Liver (tissue), 8 donors: ENCODE measurements at regions not wholly inside any gene's neighbourhood (a gene's known extent, or its start where the extent isn't known, plus 50 kb on each side); places are given as distances from the start of the nearest gene placed in this dataset.

Experiments used
- DNase-seq: peaks from one replicate; pipeline ENCODE4 v3.0.0-alpha.2; 2017; ENCODE audit warnings: low spot score
- H3K27ac ChIP-seq, 2 donors: one replicate each; pipeline ENCODE4 v1.7.0; 2013; ENCODE audit warnings: inconsistent platforms in 2 of 2, low read length in 2 of 2, control low read depth in 1 of 2, low read depth in 1 of 2, mild to moderate bottlenecking in 1 of 2
- H3K27me3 ChIP-seq, 4 donors: one replicate each; pipeline versions ENCODE4 v1.6.1 to v1.7.0; 2013; ENCODE audit warnings: low read length in 3 of 4, inconsistent platforms in 1 of 4, mild to moderate bottlenecking in 1 of 4, moderate library complexity in 1 of 4; ENCODE audit not compliant: control insufficient read depth in 4 of 4, insufficient read depth in 4 of 4
- H3K36me3 ChIP-seq, 4 donors: one replicate each; pipeline versions ENCODE4 v1.6.1 to v1.7.0; 2013; ENCODE audit warnings: low read length in 3 of 4, mild to moderate bottlenecking in 3 of 4, low read depth in 1 of 4, moderate library complexity in 1 of 4; ENCODE audit not compliant: control insufficient read depth in 4 of 4, insufficient read depth in 3 of 4
- H3K4me1 ChIP-seq, 4 donors: one replicate each; pipeline versions ENCODE4 v1.6.1 to v1.7.0; 2013; ENCODE audit warnings: low read length in 3 of 4, mild to moderate bottlenecking in 3 of 4, moderate library complexity in 1 of 4; ENCODE audit not compliant: control insufficient read depth in 4 of 4, insufficient read depth in 4 of 4
- H3K4me3 ChIP-seq, 3 donors: one replicate each; pipeline versions ENCODE4 v1.6.1 to v1.7.0; 2013; ENCODE audit warnings: low read length in 3 of 3, control low read depth in 1 of 3, low read depth in 1 of 3, mild to moderate bottlenecking in 1 of 3
- H3K9ac ChIP-seq, 2 donors: one replicate each; pipeline ENCODE4 v1.7.0; 2013; ENCODE audit warnings: low read length in 2 of 2, mild to moderate bottlenecking in 2 of 2, moderate library complexity in 2 of 2, control low read depth in 1 of 2, low read depth in 1 of 2
- H3K9me3 ChIP-seq, 4 donors: one replicate each; pipeline versions ENCODE4 v1.6.1 to v1.7.0; 2013; ENCODE audit warnings: low read length in 3 of 4; ENCODE audit not compliant: control insufficient read depth in 4 of 4
- EGR1 ChIP-seq, 2 donors: IDR thresholded peaks; 2 replicates each; pipeline ENCODE4 v1.6.1; 2016 to 2018; ENCODE audit warnings: antibody characterized with exemption in 2 of 2, low read depth in 2 of 2
- FOXA1 ChIP-seq: IDR thresholded peaks from 2 replicates; pipeline ENCODE4 v1.6.1; 2016; ENCODE audit warnings: antibody characterized with exemption
- FOXA2 ChIP-seq: IDR thresholded peaks from 2 replicates; pipeline ENCODE4 v1.6.1; 2016; ENCODE audit warnings: antibody characterized with exemption
- GABPA ChIP-seq, 2 donors: IDR thresholded peaks in 1 of 2; conservative IDR thresholded peaks in 1 of 2; 2 replicates each; pipeline ENCODE4 v1.6.1; 2016; ENCODE audit warnings: antibody characterized with exemption in 2 of 2, mild to moderate bottlenecking in 1 of 2, moderate library complexity in 1 of 2
- HNF4A ChIP-seq, 2 donors: conservative IDR thresholded peaks; 2 replicates each; pipeline ENCODE4 v1.6.1; 2016; ENCODE audit warnings: antibody characterized with exemption in 2 of 2, mild to moderate bottlenecking in 2 of 2
- JUND ChIP-seq, 2 donors: IDR thresholded peaks; 2 replicates each; pipeline ENCODE4 v1.6.1; 2016; ENCODE audit warnings: antibody characterized with exemption in 2 of 2
- NR2F2 ChIP-seq: IDR thresholded peaks from 2 replicates; pipeline ENCODE4 v1.6.1; 2016; ENCODE audit warnings: antibody characterized with exemption
- RAD21 ChIP-seq, 2 donors: IDR thresholded peaks; 2 replicates each; pipeline ENCODE4 v1.6.1; 2016; ENCODE audit warnings: antibody characterized with exemption in 2 of 2, mild to moderate bottlenecking in 2 of 2
- RXRA ChIP-seq, 2 donors: IDR thresholded peaks; 2 replicates each; pipeline ENCODE4 v1.6.1; 2017 to 2018; ENCODE audit warnings: antibody characterized with exemption in 2 of 2, mild to moderate bottlenecking in 1 of 2
- SP1 ChIP-seq: IDR thresholded peaks from 2 replicates; pipeline ENCODE4 v1.6.1; 2018; ENCODE audit warnings: antibody characterized with exemption, mild to moderate bottlenecking
- TAF1 ChIP-seq: conservative IDR thresholded peaks from 2 replicates; pipeline ENCODE4 v1.6.1; 2016; ENCODE audit warnings: antibody characterized with exemption, mild to moderate bottlenecking
- WGBS: extraction: QIAGEN DNeasy Blood & Tissue Kit; methylation state at CpG from one replicate; pipeline ENCODE4 v1.1.7; 2013; 5-methylcytosine and 5-hydroxymethylcytosine counted together
- TF ChIP-seq, protein P1 (sequence below): fragments of 150-350 bp; IDR thresholded peaks from 2 replicates; pipeline ENCODE4 v1.5.1; 2017; ENCODE audit warnings: improper control_type of control experiment, low read depth, low read length; ENCODE audit not compliant: missing input control
- TF ChIP-seq, protein P2 (sequence below): IDR thresholded peaks from 2 replicates; pipeline ENCODE4 v1.6.1; 2016; ENCODE audit warnings: antibody characterized with exemption
- TF ChIP-seq, protein P3 (sequence below): IDR thresholded peaks from 2 replicates; pipeline ENCODE4 v1.6.1; 2016; ENCODE audit warnings: antibody characterized with exemption
- TF ChIP-seq, protein P4 (sequence below): IDR thresholded peaks from 2 replicates; pipeline ENCODE4 v1.6.1; 2016; ENCODE audit warnings: antibody characterized with exemption, mild to moderate bottlenecking
- donor health status: healthy.
- donor health status: healthy.
- donor health status: healthy.
- donor health status: healthy.
- donor health status: healthy.

DNA sequence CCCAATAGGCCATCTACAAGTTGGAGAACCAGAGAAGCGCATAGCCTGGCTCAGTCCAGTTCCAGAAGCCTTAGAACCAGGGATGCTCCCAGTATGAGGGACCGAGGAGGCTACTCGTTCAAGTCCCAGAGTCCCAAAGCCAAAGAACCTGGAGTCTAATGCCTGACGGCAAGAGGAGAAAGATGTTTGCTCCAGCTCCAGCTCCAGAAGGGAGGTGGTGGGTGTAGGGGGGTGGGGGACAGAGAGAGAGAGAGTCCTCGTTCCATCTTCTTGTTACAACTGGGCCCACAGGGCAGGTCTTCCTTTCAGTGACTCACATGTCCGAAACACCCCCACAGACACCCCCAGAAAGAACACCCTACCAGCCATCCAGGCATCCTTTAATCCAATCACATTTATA is 63.9 kb downstream of the SEC61B start (continued):
- TF ChIP-seq, protein P1, sequence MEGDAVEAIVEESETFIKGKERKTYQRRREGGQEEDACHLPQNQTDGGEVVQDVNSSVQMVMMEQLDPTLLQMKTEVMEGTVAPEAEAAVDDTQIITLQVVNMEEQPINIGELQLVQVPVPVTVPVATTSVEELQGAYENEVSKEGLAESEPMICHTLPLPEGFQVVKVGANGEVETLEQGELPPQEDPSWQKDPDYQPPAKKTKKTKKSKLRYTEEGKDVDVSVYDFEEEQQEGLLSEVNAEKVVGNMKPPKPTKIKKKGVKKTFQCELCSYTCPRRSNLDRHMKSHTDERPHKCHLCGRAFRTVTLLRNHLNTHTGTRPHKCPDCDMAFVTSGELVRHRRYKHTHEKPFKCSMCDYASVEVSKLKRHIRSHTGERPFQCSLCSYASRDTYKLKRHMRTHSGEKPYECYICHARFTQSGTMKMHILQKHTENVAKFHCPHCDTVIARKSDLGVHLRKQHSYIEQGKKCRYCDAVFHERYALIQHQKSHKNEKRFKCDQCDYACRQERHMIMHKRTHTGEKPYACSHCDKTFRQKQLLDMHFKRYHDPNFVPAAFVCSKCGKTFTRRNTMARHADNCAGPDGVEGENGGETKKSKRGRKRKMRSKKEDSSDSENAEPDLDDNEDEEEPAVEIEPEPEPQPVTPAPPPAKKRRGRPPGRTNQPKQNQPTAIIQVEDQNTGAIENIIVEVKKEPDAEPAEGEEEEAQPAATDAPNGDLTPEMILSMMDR: no peak
- TF ChIP-seq, protein P2, sequence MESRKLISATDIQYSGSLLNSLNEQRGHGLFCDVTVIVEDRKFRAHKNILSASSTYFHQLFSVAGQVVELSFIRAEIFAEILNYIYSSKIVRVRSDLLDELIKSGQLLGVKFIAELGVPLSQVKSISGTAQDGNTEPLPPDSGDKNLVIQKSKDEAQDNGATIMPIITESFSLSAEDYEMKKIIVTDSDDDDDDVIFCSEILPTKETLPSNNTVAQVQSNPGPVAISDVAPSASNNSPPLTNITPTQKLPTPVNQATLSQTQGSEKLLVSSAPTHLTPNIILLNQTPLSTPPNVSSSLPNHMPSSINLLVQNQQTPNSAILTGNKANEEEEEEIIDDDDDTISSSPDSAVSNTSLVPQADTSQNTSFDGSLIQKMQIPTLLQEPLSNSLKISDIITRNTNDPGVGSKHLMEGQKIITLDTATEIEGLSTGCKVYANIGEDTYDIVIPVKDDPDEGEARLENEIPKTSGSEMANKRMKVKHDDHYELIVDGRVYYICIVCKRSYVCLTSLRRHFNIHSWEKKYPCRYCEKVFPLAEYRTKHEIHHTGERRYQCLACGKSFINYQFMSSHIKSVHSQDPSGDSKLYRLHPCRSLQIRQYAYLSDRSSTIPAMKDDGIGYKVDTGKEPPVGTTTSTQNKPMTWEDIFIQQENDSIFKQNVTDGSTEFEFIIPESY: no peak
- TF ChIP-seq RXRA (IDR thresholded peaks at IDR 0.05) (no peak), FOXA2 (no peak), JUND (IDR thresholded peaks at IDR 0.05) (no peak), HNF4A (conservative IDR thresholded peaks at IDR 0.05) (no peak)

DNA sequence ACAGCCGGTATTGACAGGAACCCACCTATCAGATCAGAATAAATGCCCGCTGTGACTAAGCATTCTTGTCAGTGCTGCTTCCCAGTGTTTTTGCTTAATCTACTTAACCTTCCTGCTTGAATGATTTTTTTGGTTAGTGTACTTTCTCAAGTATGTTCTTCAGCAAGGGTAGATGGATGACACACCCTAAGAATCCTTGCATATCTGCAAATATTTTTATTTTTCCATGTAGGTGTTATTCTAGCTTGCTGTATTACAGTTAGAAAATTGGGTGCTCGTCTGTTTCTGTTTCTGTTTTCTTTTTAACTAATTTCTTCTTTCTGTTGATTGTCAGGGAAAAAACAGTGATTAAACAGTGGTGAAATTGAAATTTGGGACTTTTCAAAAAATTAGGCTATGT is 64.5 kb downstream of the SEC61B start:
- Histone ChIP-seq H3K9me3 (no peaks in the 10 kb centered on the region), H3K4me1 (no peaks in the 10 kb centered on the region), H3K4me3 (no peak overlapping the region), H3K9ac (no peak overlapping the region), H3K27ac (no peak overlapping the region), H3K36me3 (no peaks in the 10 kb centered on the region), H3K27me3 (no peaks in the 10 kb centered on the region)
- DNase-seq: no peak
- TF ChIP-seq, protein P3, sequence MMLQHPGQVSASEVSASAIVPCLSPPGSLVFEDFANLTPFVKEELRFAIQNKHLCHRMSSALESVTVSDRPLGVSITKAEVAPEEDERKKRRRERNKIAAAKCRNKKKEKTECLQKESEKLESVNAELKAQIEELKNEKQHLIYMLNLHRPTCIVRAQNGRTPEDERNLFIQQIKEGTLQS: no peak
- no peak for TF ChIP-seq TAF1
- TF ChIP-seq HNF4A (conservative IDR thresholded peaks at IDR 0.05): no peak
- no peak for TF ChIP-seq FOXA1
- no peak for TF ChIP-seq RXRA (IDR thresholded peaks at IDR 0.05)
- no peak for TF ChIP-seq FOXA2
- TF ChIP-seq, protein P2: no peak
- TF ChIP-seq EGR1 (IDR thresholded peaks at IDR 0.05; ENCODE audit: low read depth in 2 of 2): no peak
- TF ChIP-seq GABPA (IDR thresholded peaks at IDR 0.05 in 1 of 2, conservative IDR thresholded peaks at IDR 0.05 in 1 of 2): no peak
- TF ChIP-seq, protein P1: no peak
- TF ChIP-seq RAD21 (IDR thresholded peaks at IDR 0.05): no peak
- TF ChIP-seq, protein P4, sequence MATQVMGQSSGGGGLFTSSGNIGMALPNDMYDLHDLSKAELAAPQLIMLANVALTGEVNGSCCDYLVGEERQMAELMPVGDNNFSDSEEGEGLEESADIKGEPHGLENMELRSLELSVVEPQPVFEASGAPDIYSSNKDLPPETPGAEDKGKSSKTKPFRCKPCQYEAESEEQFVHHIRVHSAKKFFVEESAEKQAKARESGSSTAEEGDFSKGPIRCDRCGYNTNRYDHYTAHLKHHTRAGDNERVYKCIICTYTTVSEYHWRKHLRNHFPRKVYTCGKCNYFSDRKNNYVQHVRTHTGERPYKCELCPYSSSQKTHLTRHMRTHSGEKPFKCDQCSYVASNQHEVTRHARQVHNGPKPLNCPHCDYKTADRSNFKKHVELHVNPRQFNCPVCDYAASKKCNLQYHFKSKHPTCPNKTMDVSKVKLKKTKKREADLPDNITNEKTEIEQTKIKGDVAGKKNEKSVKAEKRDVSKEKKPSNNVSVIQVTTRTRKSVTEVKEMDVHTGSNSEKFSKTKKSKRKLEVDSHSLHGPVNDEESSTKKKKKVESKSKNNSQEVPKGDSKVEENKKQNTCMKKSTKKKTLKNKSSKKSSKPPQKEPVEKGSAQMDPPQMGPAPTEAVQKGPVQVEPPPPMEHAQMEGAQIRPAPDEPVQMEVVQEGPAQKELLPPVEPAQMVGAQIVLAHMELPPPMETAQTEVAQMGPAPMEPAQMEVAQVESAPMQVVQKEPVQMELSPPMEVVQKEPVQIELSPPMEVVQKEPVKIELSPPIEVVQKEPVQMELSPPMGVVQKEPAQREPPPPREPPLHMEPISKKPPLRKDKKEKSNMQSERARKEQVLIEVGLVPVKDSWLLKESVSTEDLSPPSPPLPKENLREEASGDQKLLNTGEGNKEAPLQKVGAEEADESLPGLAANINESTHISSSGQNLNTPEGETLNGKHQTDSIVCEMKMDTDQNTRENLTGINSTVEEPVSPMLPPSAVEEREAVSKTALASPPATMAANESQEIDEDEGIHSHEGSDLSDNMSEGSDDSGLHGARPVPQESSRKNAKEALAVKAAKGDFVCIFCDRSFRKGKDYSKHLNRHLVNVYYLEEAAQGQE: no peak
- no peak for TF ChIP-seq JUND (IDR thresholded peaks at IDR 0.05)
- TF ChIP-seq NR2F2: no peak
- TF ChIP-seq SP1: no peak
- 79% methylated on average over 3 of the region's 3 CpGs for WGBS
